Astrocyte (in vitro differentiated cells and primary cell): ENCODE measurements at regions not wholly inside any gene's neighbourhood (a gene's known extent, or its start where the extent isn't known, plus 50 kb on each side); places are given as distances from the start of the nearest gene placed in this dataset.

ENCODE experiments used
- DNase-seq: peaks from one replicate; pipeline ENCODE4 v3.0.0-alpha.2; 2010; ENCODE audit warnings: low read depth
- FAIRE-seq: peaks from 2 replicates; lab custom pipeline; 2011; peaks lifted over from hg19 to GRCh38; lab: Jason Lieb, UNC
- H2AFZ ChIP-seq: 2 replicates; pipeline ENCODE4 v1.6.0; 2012; ENCODE audit warnings: low read depth, low read length, inconsistent platforms
- H3K27ac ChIP-seq: 2 replicates; pipeline ENCODE4 v1.5.1; 2011; ENCODE audit warnings: low read depth, low read length, inconsistent platforms
- H3K27me3 ChIP-seq: 2 replicates; pipeline ENCODE4 v1.6.0; 2011; ENCODE audit warnings: low read length, inconsistent platforms; ENCODE audit not compliant: insufficient read depth
- H3K36me3 ChIP-seq: 2 replicates; pipeline ENCODE4 v1.5.1; 2011; ENCODE audit warnings: low read length, inconsistent platforms; ENCODE audit not compliant: insufficient read depth
- H3K4me1 ChIP-seq: 2 replicates; pipeline ENCODE4 v1.5.1; 2011; ENCODE audit warnings: low read length, inconsistent platforms; ENCODE audit not compliant: insufficient read depth
- H3K4me2 ChIP-seq: 2 replicates; pipeline ENCODE4 v1.6.0; 2012; ENCODE audit warnings: low read length, inconsistent platforms
- H3K4me3 ChIP-seq: 2 replicates; pipeline ENCODE4 v1.5.1; 2011; ENCODE audit warnings: low read depth, mild to moderate bottlenecking, low read length, inconsistent platforms; ENCODE audit not compliant: insufficient read depth
- H3K79me2 ChIP-seq: 2 replicates; pipeline ENCODE4 v1.6.0; 2012; ENCODE audit warnings: mild to moderate bottlenecking, low read length, inconsistent platforms; ENCODE audit not compliant: insufficient read depth
- H3K9ac ChIP-seq: 2 replicates; pipeline ENCODE4 v1.6.0; 2012; ENCODE audit warnings: mild to moderate bottlenecking, low read length, inconsistent platforms
- H3K9me3 ChIP-seq: 2 replicates; pipeline ENCODE4 v1.5.1; 2012; ENCODE audit warnings: low read depth, mild to moderate bottlenecking, low read length, inconsistent platforms; ENCODE audit not compliant: insufficient read depth
- H4K20me1 ChIP-seq: 2 replicates; pipeline ENCODE4 v1.6.0; 2012; ENCODE audit warnings: low read length, inconsistent platforms; ENCODE audit not compliant: insufficient read depth
- H3K27ac Mint-ChIP-seq: one replicate; pipeline ENCODE4 v1.8.0; 2021; ENCODE audit warnings: mild to moderate bottlenecking, mixed read lengths; ENCODE audit not compliant: unreplicated experiment
- H3K27me3 Mint-ChIP-seq: one replicate; pipeline ENCODE4 v1.8.0; 2021; ENCODE audit warnings: low read depth, mixed read lengths; ENCODE audit not compliant: unreplicated experiment
- H3K36me3 Mint-ChIP-seq: one replicate; pipeline ENCODE4 v1.8.0; 2021; ENCODE audit warnings: low read depth, mixed read lengths; ENCODE audit not compliant: unreplicated experiment
- H3K4me1 Mint-ChIP-seq: one replicate; pipeline ENCODE4 v1.8.0; 2021; ENCODE audit warnings: low read depth, mixed read lengths; ENCODE audit not compliant: unreplicated experiment
- H3K4me3 Mint-ChIP-seq: one replicate; pipeline ENCODE4 v1.8.0; 2021; ENCODE audit warnings: mild to moderate bottlenecking, moderate library complexity, mixed read lengths; ENCODE audit not compliant: unreplicated experiment
- H3K9me3 Mint-ChIP-seq: one replicate; pipeline ENCODE4 v1.8.0; 2021; ENCODE audit warnings: mild to moderate bottlenecking, mixed read lengths; ENCODE audit not compliant: unreplicated experiment
- EZH2 ChIP-seq: IDR thresholded peaks from 2 replicates; pipeline ENCODE4 v1.6.1; 2012; ENCODE audit warnings: mild to moderate bottlenecking, low read length, inconsistent platforms; ENCODE audit not compliant: insufficient read depth
- TF ChIP-seq, protein P1 (sequence below): IDR thresholded peaks from 2 replicates; pipeline ENCODE4 v1.5.1; 2011; ENCODE audit warnings: low read depth, mild to moderate bottlenecking, inconsistent platforms, low read length, moderate library complexity; ENCODE audit not compliant: insufficient read depth

DNA sequence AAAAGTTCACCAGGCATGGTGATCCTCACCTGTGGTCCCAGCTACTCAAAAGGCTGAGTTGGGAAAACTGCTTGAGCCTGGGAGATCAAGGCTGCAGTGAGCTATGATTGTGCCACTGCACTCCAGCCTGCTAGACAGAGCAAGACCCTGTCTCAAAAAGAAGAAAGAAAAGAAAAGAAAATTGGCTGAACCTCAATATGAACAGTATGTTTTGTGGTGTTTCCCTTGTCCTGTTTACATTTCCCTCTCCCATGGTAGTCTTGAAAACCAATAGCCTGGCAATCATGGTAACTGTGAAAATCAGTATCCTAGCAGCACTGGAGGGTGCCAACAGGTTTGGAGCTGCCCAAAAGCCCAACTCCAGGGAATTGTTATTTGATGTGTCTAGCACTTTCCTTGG, 174.1 kb upstream of the NR4A3 start:
- H3K9ac ChIP-seq = no peak overlapping the region
- H3K4me1 Mint-ChIP-seq = no peaks in the 10 kb centered on the region
- no peak overlapping the region for H3K4me3 Mint-ChIP-seq
- TF ChIP-seq, protein P1, sequence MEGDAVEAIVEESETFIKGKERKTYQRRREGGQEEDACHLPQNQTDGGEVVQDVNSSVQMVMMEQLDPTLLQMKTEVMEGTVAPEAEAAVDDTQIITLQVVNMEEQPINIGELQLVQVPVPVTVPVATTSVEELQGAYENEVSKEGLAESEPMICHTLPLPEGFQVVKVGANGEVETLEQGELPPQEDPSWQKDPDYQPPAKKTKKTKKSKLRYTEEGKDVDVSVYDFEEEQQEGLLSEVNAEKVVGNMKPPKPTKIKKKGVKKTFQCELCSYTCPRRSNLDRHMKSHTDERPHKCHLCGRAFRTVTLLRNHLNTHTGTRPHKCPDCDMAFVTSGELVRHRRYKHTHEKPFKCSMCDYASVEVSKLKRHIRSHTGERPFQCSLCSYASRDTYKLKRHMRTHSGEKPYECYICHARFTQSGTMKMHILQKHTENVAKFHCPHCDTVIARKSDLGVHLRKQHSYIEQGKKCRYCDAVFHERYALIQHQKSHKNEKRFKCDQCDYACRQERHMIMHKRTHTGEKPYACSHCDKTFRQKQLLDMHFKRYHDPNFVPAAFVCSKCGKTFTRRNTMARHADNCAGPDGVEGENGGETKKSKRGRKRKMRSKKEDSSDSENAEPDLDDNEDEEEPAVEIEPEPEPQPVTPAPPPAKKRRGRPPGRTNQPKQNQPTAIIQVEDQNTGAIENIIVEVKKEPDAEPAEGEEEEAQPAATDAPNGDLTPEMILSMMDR = no peak
- no peak for TF ChIP-seq EZH2
- no peak overlapping the region for H3K4me3 ChIP-seq
- H3K27me3 ChIP-seq = no peaks in the 10 kb centered on the region
- no peak overlapping the region for H3K27ac Mint-ChIP-seq
- H2AFZ ChIP-seq = no peak overlapping the region
- no peak overlapping the region for H3K27ac ChIP-seq
- no peaks in the 10 kb centered on the region for H3K79me2 ChIP-seq
- no peak overlapping the region for H3K4me2 ChIP-seq
- H3K4me1 ChIP-seq = no peaks in the 10 kb centered on the region
- peaks cover 4% of the 10 kb centered on the region for H3K9me3 Mint-ChIP-seq
- no peaks in the 10 kb centered on the region for H3K36me3 Mint-ChIP-seq
- no peak for DNase-seq
- H3K27me3 Mint-ChIP-seq = peaks cover 2% of the 10 kb centered on the region
- no peaks in the 10 kb centered on the region for H3K36me3 ChIP-seq
- H3K9me3 ChIP-seq = no peaks in the 10 kb centered on the region
- FAIRE-seq = no peak
- H4K20me1 ChIP-seq = no peaks in the 10 kb centered on the region

DNA sequence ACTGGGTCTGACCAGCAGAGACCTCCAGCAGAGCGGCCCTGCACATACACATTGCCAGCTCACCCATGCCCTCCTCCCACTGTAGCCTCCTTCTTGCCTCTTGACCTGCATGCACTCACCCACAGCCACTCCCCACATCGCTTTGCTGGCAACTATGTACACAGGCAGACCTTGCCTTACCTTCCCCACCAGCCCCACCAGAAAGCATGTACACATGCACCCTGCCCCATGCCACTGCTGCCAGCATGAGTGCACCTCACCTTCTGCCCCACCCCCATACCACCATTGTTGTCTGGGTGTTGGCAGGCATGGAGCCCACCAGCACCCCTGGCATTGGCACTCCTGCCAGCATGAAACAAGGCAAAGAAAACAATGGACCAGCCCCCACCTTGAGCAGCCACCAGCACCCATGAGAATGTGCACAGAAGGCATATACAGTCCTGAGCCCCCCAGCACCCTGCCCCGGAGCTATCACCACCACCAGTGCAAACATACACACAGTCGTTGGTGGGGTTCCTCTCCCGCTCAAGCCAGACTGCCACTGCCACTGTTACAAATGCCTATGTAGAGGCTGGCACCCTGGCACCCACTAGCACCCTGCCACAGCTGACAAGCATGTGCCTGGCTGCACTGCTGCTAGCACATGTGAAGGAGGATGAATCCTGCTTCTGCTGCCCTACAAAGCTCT, 171.4 kb upstream of the NR4A3 start:
- no peaks in the 10 kb centered on the region for H3K36me3 ChIP-seq
- FAIRE-seq = no peak
- no peak overlapping the region for H3K4me2 ChIP-seq
- no peak overlapping the region for H3K27ac ChIP-seq
- no peak overlapping the region for H3K4me3 ChIP-seq
- Mint-ChIP-seq H3K4me3 (no peak overlapping the region), H3K4me1 (no peaks in the 10 kb centered on the region), H3K36me3 (no peaks in the 10 kb centered on the region), H3K9me3 (peaks cover 7% of the 10 kb centered on the region), H3K27ac (no peak overlapping the region), H3K27me3 (peaks cover 2% of the 10 kb centered on the region)
- H3K79me2 ChIP-seq = no peaks in the 10 kb centered on the region
- H3K9ac ChIP-seq = no peak overlapping the region
- TF ChIP-seq, protein P1 = no peak
- TF ChIP-seq EZH2 = no peak
- no peaks in the 10 kb centered on the region for H3K4me1 ChIP-seq
- H2AFZ ChIP-seq = no peak overlapping the region
- no peaks in the 10 kb centered on the region for H3K27me3 ChIP-seq
- H4K20me1 ChIP-seq = no peaks in the 10 kb centered on the region
- H3K9me3 ChIP-seq = no peaks in the 10 kb centered on the region
- DNase-seq = no peak

DNA sequence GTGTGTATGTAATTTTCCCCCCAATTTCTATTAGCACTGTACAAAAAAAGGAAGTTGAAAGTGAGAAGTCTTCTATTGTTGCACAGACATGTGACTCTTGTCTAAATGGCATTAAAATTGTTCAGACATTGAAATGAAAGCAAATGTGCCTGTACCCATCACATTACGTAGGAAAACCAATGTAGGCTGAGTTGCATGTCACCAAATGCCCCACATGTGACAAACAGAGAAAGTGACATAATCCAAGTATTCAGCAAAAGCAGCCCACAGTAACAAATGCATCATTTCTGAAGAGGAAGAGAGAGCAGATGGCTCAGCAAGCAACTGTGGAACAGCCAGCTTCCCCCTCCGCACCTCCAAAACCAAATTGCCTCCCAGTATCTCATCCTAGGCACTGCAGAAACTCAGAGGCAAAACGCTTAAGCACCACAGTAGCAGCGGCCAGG, 161.5 kb upstream of the NR4A3 start:
- Mint-ChIP-seq H3K27me3 (peaks cover 2% of the 10 kb centered on the region), H3K27ac (no peak overlapping the region), H3K9me3 (no peaks in the 10 kb centered on the region), H3K4me1 (no peaks in the 10 kb centered on the region), H3K4me3 (no peak overlapping the region), H3K36me3 (no peaks in the 10 kb centered on the region)
- Histone ChIP-seq H3K4me3 (no peak overlapping the region), H3K4me2 (no peak overlapping the region), H3K4me1 (no peaks in the 10 kb centered on the region), H2AFZ (no peak overlapping the region), H3K27me3 (no peaks in the 10 kb centered on the region), H3K9ac (no peak overlapping the region), H3K36me3 (no peaks in the 10 kb centered on the region), H3K79me2 (no peaks in the 10 kb centered on the region), H4K20me1 (no peaks in the 10 kb centered on the region), H3K9me3 (no peaks in the 10 kb centered on the region), H3K27ac (no peak overlapping the region)
- FAIRE-seq = no peak
- no peak for TF ChIP-seq EZH2
- TF ChIP-seq, protein P1 = no peak
- no peak for DNase-seq
